ENCODE measurements at regions not wholly inside any gene's neighbourhood (a gene's known extent, or its start where the extent isn't known, plus 50 kb on each side); places are given as distances from the start of the nearest gene placed in this dataset.
"Not testable (repeated sequence)": the region's sequence is repeated elsewhere in the genome, so short reads cannot be mapped to it uniquely, and the experiment has no call there.

DNA sequence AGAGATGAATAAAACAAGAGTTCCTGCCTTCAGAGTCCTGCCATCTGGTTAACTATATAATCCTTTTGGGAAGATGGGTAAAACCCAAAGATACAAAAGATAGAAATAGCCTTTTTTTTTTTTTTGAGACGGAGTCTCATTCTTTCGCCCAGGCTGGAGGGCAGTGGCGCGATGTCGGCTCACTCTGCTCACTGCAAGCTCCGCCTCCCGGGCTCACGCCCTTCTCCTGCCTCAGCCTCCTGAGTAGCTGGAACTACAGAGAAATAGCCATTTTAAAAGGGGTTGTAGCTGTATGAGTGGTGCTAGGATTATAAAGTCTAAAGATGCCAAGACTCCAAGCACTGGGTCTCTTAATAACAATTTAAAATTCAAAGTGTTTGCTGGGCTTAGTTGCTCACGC lies 97.2 kb downstream of the KDR start:
- no peak for DNase-seq (ENCODE audit: low read depth, low spot score)

DNA sequence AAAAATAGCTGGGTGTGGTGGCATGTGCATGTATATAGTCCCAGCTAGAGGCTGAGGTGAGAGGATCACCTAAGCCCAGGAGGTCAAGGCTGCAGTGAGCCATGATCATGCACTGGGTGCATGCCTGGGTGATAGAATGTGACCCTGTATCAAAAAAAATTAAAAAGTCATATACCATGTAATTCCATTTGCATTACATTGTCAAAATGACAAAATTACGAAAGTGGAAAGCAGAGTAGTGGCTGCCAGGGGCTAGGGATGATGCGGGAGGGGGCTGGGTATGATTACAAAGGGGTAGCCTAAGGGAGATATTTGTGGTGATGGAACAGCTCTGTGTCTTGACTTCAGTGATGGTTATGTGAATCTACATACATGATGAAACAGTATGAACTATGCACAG lies 97.8 kb downstream of the KDR start:
- no peak for DNase-seq (ENCODE audit: low read depth, low spot score)
- H3K27ac ChIP-seq, result no peak overlapping the region

More for the DNA sequence above, 97.2 kb downstream of the KDR start:
- H3K27ac ChIP-seq, result no peak overlapping the region

DNA sequence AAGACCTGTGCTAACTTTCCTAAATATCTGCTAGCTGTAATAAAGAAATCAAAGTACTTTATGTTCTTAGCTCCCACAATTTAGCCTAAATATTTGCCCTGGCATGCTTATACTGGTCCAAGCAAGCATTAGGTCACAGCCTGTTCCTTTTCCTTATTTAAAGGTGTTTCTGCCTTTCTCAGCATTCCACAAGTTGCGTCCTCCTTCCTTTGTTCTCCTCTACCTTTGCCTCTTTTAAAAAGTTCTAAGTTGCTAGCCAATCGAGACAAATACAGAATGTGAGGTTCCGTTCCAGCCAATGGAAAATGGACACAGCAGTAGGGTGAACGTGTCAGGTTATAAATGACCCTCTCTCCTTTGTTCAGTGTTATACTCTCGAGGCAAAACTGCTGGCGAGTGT lies 99.9 kb downstream of the KDR start:
- H3K27ac ChIP-seq, result peak overlapping the region; percentile 55
- DNase-seq (ENCODE audit: low read depth, low spot score), result not testable (repeated sequence)

DNA sequence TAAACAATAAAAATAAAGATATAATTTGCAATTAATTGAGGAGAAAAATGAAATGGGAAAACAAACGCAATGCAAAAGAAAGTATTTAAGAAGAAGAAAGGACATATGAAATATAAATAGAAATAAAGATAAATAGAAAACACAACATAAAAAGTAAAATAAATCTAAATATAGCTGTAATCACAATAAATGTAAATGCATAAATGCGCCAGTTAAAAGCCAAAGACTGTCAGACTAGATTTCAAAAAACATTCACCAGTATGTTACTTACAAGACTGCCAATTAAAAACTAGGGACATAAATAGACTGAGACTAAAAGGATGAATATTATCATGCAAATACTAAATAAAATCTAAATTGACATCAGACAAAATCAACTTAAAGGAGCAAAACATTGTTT lies 102.4 kb downstream of the KDR start:
- DNase-seq (ENCODE audit: low read depth, low spot score), result no peak
- H3K27ac ChIP-seq, result no peak overlapping the region

DNA sequence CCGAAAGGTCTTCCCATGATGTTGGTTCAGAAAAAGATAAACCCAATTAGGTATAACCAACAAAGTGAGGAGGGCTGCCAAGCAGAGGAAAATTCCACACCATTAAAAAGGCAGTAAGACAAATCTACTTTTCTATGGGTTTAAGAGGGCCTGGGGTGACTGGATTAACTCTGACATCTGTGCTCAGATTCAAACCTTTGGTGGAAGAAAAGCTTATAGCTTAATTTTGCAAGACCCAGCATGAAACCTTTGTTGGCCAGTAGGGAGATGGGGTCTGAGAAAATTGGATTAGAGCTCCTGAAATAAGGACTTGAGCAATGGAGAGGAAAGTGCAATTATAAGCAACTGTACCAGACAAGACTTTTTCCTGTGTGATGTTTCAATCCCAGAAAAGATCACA lies 104.2 kb downstream of the KDR start:
- DNase-seq (ENCODE audit: low read depth, low spot score), result no peak

DNA sequence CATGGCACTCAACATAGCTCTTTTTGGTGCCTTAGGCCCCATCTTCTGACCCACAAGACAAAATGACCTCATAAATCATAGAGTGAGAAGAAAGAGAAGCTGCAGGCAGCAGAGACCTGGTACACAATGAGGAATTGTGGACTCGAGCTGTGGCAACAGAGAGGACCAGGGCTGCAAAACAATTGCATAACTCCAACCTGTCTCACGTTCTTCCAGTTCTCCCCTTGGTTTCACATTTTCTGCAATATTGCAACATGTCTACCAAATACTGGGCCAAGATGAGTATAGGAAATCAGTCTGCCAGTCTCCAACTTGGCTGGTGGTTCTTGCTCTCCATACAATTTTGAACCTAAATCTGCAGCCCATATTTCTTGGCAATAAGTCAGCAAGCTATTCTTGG lies 105.3 kb downstream of the KDR start:
- H3K27ac ChIP-seq, result no peak overlapping the region
- no peak for DNase-seq (ENCODE audit: low read depth, low spot score)

More for the DNA sequence above, 104.2 kb downstream of the KDR start:
- H3K27ac ChIP-seq, result no peak overlapping the region

DNA sequence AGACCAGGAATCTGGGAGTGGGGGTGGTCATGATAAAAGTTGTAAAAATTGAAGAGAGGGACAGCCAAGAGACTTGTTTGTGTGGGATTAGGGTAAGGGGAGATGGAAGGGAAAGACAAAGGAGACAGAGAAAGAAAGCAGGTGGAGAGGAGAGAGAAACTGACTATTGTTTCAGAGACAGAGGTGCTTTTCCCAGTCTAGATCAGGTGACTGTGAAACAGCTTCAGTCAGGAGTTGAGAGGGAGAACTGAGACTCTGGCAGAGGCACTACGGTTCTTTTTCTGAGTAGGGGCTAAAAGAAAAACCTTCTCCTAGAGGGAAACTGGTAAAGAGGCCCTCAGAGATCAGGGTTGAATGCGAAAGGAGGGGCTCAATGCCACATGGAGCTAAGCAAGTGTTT lies 106.4 kb downstream of the KDR start:
- DNase-seq (ENCODE audit: low read depth, low spot score), result no peak
- H3K27ac ChIP-seq, result no peak overlapping the region

DNA sequence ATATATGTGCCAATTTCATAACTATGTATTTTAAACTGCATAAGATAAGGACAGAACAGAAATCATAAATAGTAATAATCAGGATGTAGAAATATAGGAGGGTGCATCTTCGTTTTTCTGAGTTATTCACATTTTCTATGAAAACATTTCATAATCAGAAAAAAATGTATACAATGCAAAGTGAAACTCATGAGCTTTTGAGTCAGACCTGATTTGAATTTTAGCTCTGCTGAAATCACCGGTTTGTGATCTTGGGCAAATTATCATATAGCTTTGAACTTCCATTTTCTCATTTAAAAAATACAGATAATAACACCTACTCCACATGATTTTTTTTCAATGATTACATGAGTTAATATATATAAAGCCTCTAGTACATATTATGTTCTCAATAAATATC lies 106.9 kb downstream of the KDR start:
- no peak for DNase-seq (ENCODE audit: low read depth, low spot score)
- no peak overlapping the region for H3K27ac ChIP-seq

DNA sequence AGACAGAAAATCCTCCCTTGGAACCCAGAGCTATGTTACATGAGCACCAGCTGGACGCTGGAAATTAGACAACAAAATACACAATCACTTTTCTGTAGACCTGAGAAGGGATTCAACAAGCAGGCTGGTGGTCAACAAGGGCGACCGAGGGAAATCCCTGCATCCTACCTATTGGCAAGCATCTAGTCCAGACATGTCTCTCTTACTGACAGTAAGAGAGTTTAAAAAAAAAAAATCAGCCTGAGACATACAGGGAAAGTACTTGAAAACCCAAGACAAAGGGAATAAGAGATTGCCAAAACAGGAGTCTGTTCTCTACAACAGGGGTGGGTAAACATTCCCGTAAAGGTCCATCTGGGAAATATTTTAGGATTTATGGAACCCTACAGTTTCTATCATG lies 108.0 kb downstream of the KDR start:
- DNase-seq (ENCODE audit: low read depth, low spot score), result peak; percentile 37

DNA sequence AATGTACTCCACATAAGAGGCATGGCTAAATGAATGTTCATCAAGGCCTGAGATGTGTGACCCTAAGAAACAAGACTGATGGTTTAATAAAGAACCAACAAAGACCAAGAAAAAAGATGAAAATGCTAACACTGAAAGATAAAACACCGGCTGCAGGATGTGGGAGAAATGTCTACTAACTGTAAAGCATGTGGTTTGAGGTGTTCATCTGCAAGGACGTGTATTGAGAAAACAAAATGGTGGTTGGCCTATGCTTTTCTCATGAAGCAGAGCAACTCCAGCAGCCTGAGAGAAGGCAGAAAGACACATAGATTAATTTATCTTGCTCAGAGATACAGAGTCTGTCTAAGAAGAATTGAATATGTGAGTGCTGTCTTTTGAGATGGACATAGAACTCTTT lies 109.3 kb downstream of the KDR start:
- DNase-seq (ENCODE audit: low read depth, low spot score), result no peak
- H3K27ac ChIP-seq, result no peak overlapping the region

More for the DNA sequence above, 108.0 kb downstream of the KDR start:
- peak overlapping the region; percentile 4 for H3K27ac ChIP-seq

DNA sequence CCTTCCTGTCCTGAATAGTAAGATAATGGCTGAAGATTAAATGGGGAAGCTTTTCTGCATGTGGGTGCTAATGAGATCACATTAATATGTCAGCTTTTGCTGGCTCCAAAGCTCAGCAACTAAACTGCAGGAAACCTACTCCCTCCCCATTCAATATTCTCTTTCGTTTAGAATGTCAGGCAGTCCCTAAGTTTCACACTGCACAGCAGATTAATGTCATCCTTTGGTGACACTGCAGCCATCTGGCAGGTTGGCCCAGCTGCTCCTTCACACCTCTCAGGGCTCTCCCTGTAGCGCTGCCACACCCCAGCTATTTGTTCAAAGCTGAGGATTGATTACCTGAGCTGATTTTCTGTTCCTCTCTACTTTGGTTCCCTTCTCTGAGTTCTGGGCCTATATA lies 110.5 kb downstream of the KDR start:
- no peak for DNase-seq (ENCODE audit: low read depth, low spot score)
- H3K27ac ChIP-seq, result no peak overlapping the region

DNA sequence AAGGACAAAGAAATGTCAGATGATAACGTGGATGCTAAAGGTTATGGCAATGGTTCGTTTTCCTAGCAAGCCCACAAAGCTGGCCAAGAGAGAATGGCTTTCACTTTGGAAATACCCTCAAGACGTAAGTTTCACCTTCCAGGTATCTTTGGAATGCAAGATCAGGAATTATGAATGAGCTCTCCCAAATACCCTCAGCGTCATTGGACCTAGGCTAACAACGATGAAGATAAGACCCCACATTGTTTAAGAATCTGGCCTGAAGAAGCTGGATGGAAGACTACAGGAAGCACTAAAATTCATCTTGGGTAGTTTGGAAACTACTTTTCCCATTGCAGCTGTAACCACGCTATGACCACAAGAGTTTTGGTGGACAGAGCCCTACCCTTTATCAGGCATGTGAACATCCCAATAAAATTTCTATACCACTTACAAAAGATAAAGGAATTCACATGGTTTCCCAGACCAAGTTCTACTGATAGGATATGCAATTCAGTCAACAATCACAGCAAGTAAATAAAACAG lies 111.9 kb downstream of the KDR start:
- no peak overlapping the region for H3K27ac ChIP-seq
- DNase-seq (ENCODE audit: low read depth, low spot score), result no peak

DNA sequence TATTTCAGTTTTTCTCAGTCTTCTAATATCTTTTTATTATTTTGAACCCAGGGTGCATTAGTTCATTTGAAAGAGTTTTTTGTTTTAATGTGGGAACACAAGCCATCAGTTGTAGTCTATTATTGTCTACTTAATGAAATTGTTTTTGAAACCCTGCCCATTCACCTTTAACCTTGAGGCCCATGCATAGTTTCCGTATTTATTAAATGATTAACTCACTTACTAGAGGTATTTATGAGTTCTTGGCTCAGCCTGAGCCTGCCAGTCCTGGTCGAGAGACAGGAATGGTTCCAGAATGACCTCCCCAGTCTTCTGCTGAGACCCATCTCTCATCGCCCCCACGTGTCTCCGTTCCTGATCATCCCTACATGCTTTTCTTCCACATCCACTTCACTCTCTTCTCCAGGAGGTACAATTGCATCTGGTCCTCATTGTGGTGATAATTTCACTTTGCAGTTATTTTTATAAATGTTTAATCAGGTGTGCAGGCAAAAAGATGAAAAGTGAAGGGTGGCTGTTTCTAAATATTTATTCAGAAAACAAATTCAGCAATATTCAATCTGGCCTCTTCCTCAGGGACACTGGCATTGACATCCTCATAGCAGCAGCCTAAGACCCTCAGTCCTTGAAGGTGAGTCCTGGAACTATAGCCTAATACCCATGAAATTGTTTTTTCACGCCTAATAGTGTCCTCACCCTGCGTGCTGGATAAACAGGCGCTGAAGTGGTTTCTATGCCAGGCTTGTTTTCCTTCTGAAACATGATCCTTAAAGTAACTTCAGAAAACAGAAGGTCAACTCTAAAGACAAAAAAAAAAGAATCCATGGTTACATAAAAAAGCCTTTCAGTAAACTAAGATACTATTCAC lies 112.8 kb downstream of the KDR start:
- no peak overlapping the region for H3K27ac ChIP-seq
- DNase-seq (ENCODE audit: low read depth, low spot score), result no peak

DNA sequence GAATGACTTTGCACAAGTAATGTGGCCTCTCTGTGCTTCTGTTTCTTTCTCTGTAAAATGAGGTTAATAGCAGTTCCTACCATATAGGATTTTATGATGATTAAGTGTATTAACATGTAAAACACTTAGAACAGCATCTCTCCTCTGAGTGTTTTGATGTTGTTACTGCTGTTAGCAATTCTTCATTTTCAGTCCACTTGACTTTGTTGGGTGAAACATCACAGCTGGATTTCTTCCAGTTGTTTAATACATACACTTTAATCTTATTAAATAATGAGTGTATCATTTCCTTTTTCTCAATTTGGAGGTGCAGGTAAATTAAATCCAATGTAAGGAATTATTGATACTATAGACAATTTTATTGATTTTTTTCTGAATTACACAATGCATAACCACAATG lies 113.6 kb downstream of the KDR start:
- DNase-seq (ENCODE audit: low read depth, low spot score), result no peak
- H3K27ac ChIP-seq, result no peak overlapping the region

DNA sequence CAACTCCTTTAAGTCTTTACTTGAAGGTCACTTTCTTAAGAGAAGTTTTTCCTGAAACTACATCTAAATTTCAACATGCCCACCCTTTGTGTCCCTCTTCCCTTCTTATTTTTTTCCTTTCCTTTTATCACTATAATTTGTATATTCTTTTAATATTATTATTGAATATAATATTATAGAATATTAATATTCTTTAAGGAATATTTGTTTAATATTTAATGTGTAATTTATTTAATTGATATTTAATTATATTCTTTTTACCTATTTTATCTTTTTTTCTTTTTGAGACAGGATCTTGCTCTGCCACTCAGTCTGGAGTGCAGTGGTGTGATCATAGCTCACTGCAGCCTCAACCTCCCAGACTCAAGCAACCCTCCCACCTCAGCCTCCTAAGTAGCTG lies 114.8 kb downstream of the KDR start:
- no peak overlapping the region for H3K27ac ChIP-seq
- DNase-seq (ENCODE audit: low read depth, low spot score), result no peak

DNA sequence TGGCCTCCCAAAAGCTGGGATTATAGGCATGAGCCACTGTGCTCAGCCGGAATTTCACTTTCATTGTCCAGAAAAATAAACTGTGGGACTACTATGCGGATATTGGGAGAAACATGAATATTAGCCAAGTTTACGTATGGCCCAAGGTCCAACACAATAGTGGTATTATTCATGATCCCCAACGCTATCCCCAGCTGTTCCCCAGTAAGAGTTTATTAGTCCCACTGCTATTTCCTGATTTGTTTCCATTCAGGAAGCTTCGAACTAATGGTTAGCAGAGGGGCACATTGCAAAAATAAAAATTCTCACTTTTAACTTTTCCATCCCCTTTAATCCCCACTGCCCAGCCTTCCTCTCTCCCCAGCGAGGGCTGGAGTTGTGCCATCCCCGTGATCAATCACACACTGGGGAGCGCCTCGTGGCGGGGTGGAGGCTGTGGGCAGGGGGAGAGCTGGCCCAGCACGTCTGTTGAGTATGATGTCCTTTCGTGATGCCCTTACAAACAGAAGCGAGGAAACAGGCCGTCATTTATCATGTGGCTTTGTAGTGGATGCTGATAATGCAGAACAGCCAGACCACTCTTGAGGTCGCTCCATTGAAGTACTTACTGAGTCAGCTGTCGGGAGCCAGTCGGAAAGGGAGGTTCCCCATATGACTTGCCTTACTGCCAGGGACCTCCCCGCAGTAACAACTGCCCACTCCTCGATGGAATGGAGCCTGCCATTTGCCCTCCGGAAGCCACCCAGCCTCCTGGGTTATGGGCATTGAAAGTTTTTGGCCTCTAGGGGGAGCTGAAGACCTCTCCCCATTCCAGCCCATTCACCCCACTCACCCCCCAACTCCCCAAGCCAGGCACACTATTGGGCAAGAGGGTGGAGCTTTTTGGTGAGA lies 117.0 kb downstream of the KDR start:
- no peak for DNase-seq (ENCODE audit: low read depth, low spot score)
- H3K27ac ChIP-seq, result no peak overlapping the region

DNA sequence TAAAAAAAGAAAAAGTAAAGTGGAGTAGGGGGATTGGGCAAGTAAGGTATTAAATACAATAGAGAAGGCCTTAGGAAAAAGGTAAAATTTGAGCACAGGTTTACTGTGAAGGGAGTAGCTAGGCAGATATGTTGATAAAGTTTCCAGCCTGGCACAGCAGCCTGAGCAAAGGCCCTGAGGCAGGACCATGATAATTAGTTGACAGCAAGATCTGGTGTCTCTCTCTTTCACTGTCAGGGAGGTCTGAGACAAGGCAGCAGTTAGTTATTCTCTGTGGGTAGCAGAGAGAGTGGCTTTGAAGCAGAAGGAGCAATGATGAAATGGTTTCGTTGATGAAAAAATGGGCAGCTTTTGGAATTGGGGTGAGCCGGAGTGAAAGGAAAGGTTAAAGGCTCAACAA lies 119.5 kb downstream of the KDR start:
- DNase-seq (ENCODE audit: low read depth, low spot score), result no peak
- H3K27ac ChIP-seq, result no peak overlapping the region

DNA sequence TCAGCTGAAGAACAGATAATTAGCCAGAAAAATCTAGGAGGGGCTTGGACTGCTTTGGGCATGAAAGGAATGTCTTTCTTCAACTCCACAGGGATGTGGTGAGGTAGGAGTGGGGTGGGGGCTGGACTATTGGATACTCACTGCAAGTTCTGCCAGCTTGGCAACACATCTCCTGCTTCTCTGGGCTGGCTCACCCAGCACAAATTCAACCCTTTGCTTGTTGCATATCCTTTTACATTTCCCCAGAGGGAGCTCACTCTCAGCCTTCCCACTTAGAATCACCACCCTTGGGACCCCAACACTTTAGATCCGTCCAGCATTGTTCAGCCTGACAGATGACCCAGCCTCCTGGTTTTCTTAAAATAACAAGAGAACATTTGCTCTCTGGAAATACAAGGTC lies 120.6 kb downstream of the KDR start:
- no peak for DNase-seq (ENCODE audit: low read depth, low spot score)
- no peak overlapping the region for H3K27ac ChIP-seq

DNA sequence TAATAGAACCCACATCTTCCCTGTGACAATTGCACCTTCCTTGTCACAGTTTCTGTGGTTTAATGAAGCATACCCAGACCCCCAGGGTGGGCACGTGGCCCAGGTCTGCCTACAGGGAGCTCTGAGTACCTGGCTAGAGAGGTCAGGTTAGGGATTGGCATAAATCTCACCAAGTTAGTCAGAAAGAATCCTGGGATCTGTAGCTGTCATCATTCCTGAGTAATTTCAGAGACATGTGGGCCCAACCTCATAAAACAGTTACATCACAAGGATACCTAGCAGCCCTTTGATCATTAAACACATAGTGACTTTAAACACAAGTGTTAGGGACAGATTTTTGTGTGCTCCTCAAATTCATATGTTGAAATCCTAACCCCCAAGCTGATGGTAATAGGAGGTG lies 123.0 kb downstream of the KDR start:
- DNase-seq (ENCODE audit: low read depth, low spot score), result no peak
- no peak overlapping the region for H3K27ac ChIP-seq

DNA sequence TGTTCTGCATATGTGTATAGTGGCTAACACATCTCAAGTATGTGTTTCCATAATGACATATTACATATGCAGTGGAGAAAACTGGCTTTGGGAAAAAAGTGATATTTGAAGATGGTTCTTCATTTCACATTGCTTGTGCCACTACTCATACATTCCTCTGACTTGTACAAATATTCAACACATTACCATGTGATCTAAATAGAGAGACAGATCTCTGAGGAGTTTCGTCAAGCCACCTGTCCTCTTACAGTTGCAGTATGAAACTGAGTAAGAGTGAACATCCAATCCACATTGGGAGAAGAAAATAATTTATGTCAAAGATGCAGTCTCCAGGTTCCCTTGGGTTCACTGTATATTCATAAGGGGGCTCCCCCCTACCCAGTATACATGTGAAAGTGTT lies 123.9 kb downstream of the KDR start:
- no peak for DNase-seq (ENCODE audit: low read depth, low spot score)
- no peak overlapping the region for H3K27ac ChIP-seq

DNA sequence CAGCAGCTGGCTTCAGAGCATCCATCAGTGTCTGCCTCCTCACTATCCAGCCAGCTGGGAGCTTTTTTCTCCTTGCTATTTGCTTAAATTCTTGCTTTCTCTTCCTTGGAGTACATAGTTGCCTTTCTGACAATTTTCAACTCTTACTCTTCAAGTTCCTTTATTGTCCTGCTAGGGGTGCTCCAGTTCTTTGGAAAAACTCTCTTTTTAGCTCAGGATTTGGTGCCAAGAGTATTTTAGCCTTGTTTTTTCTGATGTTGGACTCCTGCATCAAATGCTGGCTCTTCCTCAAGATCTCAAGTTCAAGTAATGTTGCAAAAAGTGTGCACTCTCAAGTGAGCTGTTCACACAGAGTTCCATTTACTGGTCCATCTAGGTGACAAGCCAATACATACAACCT lies 126.4 kb downstream of the KDR start:
- DNase-seq (ENCODE audit: low read depth, low spot score), result no peak

More for the DNA sequence above, 126.4 kb downstream of the KDR start:
- no peak overlapping the region for H3K27ac ChIP-seq

Data from epithelial cell of prostate (primary cell).